HG03342 (cell line): ENCODE measurements at regions not wholly inside any gene's neighbourhood (a gene's known extent, or its start where the extent isn't known, plus 50 kb on each side); places are given as distances from the start of the nearest gene placed in this dataset.

ENCODE experiments used
- ATAC-seq: cut with Tn5 transposase; IDR thresholded peaks from one replicate; pipeline ENCODE4 v1.9.1; 2021; ENCODE audit warnings: mild to moderate bottlenecking, moderate library complexity; ENCODE audit not compliant: unreplicated experiment

DNA sequence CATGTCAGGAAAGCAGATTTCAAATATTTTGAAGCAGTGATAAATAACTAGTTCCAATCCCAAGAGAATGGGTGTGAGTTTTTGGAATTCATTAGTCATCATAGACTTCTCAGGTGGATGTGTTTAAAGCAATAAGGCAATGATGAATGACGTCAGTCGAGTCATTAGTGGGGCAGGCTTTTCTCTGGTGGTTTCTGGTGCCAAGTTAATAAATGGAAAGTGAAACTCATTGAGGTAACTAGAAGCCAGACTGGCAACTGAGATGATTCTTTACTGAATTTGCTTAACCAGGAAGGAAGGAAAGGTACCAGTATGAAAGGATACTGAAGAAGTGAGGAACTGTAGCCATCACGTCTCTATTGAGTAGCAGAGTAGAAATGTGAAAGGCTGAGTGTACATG is 311.0 kb downstream of the GPAM start:
- ATAC-seq, result no peak

DNA sequence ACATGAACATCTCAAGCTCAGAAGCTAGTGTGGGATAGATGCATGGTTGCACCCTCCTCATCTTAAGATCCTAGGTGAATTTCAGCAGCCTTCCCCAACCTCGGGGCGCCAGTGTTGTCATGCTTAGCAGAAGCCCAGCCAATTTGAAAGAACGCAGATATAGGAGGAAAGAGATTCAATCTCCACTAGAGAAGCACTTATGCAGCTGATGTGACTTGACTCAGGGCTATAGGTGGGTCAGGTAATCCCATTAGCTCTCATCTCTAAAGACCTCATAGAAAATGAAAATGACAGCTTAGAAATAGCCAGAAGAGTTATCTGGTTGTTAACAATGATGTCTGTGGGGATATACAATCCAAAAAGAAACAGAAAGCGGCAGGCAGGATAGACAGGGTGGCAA is 310.5 kb downstream of the GPAM start:
- ATAC-seq, result no peak

GRCh38 chr10:111873621-111874135 is 309.9 kb downstream of the GPAM start:
- no peak for ATAC-seq

DNA sequence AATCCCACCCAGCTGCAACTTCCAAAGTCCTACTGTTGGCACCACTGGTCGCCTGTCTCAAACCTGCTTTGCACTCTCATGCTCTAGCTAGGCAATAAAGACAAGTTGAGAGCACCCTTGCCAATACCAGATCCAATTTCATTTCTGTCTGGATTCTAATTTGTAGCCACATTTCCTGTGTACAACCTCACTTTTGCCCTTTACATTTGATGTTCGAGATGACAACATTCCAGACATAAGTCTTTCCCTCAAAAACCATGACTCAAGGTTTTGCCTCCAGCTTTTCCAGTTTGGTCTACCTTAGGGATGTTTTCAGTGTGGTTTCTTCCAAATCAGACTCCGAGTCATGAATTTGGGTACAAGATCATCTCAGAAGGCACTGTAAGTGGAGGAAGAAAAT is 309.0 kb downstream of the GPAM start:
- no peak for ATAC-seq

DNA sequence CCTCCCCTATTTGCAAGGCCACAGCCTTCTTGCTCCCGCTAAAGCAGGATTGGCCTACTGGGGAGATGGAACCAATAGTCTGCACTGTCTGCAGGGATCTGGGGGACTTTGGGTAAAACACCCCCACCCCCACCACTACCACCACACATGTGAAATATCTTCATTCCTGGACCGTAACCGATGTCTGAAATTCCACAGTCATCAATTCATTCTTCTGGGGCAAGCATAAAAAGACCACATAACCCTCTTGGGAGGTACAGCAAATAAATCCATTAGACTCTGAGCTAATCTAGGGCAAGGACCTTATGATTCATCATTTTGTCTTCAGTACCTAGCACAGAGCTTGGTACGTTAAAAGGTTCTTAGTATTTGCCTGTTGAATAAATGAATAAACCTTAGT is 307.8 kb downstream of the GPAM start:
- ATAC-seq, result no peak

DNA sequence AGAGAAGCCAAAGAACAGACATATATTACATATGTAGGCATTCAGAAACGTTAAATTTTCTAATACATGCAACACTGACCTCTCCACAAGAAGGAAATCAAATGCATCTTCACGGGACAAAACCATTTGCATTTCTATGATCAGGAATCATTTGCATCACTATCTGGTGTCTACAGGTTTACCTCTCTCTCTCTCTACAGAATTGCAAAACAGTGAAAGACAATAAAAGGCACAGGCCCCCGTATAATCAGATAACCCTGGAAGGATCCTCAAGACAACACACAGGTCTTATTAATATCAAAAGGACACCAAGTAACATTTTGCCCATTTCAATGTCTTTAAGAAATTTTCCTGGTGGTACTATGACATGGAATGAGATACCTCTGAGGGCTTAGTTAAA is 306.3 kb downstream of the GPAM start:
- ATAC-seq, result no peak

- no peak for ATAC-seq
Measured at GRCh38 chr10:111879969-111880368, 303.6 kb downstream of the GPAM start.

DNA sequence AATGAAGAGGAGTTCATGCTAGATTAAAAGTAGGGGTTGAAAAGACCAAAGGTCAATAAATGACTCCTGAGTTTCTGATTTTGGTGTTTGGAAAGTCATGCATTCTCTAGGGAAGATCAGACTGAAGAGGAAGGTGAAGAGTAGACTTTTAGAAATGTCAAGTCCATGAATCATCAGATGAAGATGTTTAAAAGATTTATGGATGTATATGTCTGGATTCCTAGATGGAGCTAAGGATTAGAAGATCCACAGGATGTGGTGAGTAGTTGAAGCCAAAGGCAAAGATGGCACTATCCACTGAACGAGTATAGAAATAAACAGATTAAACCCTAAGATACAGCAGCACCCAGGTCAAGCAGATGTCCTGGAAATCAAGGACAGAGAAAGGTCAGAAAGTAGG is 298.5 kb downstream of the GPAM start:
- ATAC-seq, result no peak

DNA sequence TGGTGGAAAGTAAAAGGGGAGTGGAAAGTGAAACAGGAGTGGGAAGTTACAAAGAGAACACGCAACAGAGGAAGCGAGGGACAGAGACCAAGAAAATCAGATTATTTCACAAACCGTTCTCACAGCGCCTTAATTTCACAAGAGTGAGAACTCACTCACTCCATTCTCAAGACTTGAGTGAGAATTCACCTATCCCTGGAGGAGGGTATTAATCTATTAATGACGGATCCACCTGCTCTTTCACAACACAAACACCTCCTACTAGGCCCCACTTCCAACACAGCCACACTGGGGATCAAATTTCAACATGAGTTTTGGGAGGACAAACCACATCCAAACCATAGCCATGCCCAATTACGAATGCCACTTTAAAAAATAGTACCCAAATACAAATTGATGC is 297.6 kb downstream of the GPAM start:
- no peak for ATAC-seq

GRCh38 chr10:111887266-111887665 is 296.3 kb downstream of the GPAM start:
- ATAC-seq, result no peak

GRCh38 chr10:111890046-111890445 is 293.5 kb downstream of the GPAM start:
- no peak for ATAC-seq

DNA sequence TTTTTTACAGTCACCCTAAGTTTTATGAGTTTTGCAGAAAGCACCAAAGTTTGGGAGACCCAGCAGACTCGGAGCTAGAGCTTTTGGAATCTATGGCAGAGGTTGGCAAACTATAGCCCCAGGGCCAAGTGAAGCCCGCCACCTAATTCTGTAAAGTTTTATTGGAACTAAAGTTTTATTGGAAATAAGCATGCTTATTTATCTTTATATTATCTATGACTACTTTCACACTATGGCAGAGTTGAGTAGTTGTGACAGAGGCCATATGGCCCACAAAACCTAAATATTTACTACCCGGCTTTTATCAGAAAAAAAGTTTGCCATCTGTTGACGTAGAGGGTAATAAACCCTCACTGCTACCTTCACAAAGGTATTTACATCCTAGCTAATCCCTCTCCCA is 267.6 kb downstream of the GPAM start:
- ATAC-seq, result no peak

- ATAC-seq, result no peak
Measured at GRCh38 chr10:111921821-111922220, 261.7 kb downstream of the GPAM start.

DNA sequence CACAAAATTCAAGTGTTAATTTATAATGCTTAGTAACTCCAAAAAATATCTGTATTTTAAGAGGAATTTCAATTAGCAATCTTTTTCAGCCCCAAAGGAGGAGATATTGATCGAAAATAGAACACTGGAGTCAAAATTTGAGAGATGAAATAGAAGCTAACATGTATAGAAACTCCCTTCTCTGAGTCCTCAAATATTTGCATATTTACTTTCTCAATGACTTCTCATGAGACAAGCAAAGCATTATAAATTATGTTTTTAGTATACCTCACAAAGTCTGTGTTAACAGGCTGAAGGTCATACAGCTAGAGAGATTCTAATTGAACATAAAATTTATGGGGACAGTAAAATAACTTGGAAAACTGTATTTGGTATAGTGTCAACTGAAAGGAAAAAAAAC is 260.5 kb downstream of the GPAM start:
- no peak for ATAC-seq

DNA sequence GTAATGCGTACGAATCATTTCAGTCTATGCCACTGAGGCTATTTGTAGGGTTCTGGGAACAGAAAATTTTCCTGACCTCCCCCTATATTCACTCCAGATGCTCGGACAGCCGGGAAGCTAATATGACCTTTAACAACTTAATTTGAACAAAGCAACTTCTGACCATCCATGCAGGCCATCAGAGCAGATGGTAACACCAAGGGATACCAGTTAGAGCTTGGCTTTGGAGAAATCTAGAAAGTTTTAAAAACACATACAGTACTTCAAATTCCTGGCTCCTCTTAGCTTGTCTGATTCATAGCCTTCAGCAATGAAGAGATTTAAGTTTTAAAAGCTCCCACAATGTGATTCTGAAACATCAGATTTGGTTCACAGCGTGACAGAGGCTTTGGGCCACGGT is 257.3 kb downstream of the GPAM start:
- ATAC-seq, result no peak

- no peak for ATAC-seq
Measured at GRCh38 chr10:111933937-111934336, 249.6 kb downstream of the GPAM start.

DNA sequence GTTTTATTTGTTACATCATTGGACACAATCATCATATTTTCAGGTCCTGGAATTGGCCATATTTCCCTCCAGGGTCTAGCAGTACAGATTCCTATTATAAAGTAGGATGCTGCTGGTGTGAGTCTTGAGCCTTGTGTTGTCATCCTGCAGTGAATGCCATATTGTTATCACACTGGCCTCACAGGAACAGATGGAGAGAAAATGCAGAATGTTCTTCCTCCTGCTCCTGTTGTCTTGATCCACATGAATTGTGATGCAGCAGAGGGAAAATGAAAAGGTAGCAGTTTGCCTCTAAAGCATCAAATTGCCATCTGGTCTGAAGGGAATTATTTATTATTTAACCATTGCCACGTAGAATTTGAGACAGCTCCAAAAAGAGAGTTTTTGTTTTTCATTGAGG is 248.6 kb downstream of the GPAM start:
- no peak for ATAC-seq

GRCh38 chr10:111936143-111936542 is 247.4 kb downstream of the GPAM start:
- no peak for ATAC-seq

DNA sequence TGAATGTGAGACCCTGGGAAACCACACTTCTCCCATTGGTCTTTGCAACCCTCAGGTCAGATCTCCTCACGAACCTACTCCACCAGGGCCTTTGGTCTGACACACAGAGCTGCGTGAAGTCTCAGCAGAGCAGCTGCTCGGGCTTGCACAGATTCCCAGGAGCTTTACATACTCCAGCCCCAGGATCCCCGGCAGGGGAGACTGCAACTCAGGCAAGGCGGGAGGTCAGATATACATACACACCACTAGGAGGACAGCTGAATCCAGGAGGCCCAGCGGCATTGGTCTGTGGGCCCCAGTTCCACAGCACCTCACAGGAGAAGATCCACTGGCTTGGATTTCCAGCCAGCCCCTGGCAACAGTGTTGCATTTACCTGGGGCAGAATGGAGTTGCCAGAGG is 239.2 kb downstream of the GPAM start:
- no peak for ATAC-seq

- no peak for ATAC-seq
Measured at GRCh38 chr10:111953949-111954348, 229.6 kb downstream of the GPAM start.

- ATAC-seq, result no peak
Measured at GRCh38 chr10:111954386-111954785, 229.2 kb downstream of the GPAM start.

- ATAC-seq, result no peak
Measured at GRCh38 chr10:111956841-111957240, 226.7 kb downstream of the GPAM start.

- no peak for ATAC-seq
Measured at GRCh38 chr10:111962951-111963350, 220.6 kb downstream of the GPAM start.

DNA sequence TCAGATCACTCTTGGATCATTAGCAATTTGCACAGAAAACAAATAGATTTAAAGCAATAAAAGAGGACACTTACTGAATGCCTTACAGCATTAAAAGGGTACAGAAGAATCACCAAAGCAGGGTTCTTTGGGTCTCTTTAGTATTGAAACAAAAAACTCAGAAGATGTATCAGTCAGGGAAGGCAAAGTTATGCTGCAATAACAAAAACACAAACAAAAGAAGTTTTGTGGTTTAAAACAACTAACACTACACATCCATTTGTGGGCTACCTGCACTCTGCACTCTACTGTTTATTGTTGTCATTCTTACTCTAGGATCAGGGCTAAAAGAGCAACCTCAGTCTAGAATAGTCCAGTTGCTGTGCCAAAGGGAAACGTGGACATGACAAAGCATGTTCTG is 216.4 kb downstream of the GPAM start:
- no peak for ATAC-seq
